IMR-90 (cell line): ENCODE measurements at regions not wholly inside any gene's neighbourhood (a gene's known extent, or its start where the extent isn't known, plus 50 kb on each side); places are given as distances from the start of the nearest gene placed in this dataset.

ENCODE experiments used
- ATAC-seq: fragments of 200-7000 bp; cut with Tn5 transposase; 2 replicates; pipeline ENCODE4 v1.9.1; 2020; ENCODE audit warnings: low read depth, mild to moderate bottlenecking, moderate library complexity
- BruUV-seq: library from RNA; stranded (reverse); fragments of 400-500 nt; replicated peaks from 2 replicates; lab custom pipeline; 2021; lab: Mats Ljungman, UMichigan
- CTCF ChIA-PET: fragments of 300-600 bp; formaldehyde crosslinking; extraction: SDS; loops from one replicate; lab custom pipeline; 2021; ENCODE audit warnings: antibody characterized with exemption; lab: Yijun Ruan, JAX
- POLR2A ChIA-PET: fragments of 300-600 bp; sonication (Branson Sonifier 250); formaldehyde crosslinking; loops from one replicate; lab custom pipeline; 2022; ENCODE audit warnings: antibody characterized with exemption; ENCODE audit not compliant: unreplicated experiment; lab: Charles Lee
- DNase-seq: peaks from one replicate; pipeline ENCODE4 v3.0.0; 2013
- H2AFZ ChIP-seq: replicated peaks from 2 replicates; pipeline ENCODE3; 2013; ENCODE audit warnings: low read length, mild to moderate bottlenecking; ENCODE audit not compliant: poor library complexity
- H2AK5ac ChIP-seq: 2 replicates; pipeline ENCODE4 v1.6.1; 2013; ENCODE audit warnings: low read depth, low read length, inconsistent platforms
- H2AK9ac ChIP-seq: replicated peaks from 2 replicates; pipeline ENCODE3; 2013; ENCODE audit warnings: mild to moderate bottlenecking, low read depth, low read length, moderate library complexity; ENCODE audit not compliant: poor library complexity
- H2BK120ac ChIP-seq: 2 replicates; pipeline ENCODE4 v1.6.1; 2013; ENCODE audit warnings: low read depth, low read length, inconsistent platforms
- H2BK15ac ChIP-seq: 3 replicates; pipeline ENCODE4 v1.6.1; 2013; ENCODE audit warnings: low read depth, low read length, inconsistent platforms
- H2BK20ac ChIP-seq: 2 replicates; pipeline ENCODE4 v1.6.1; 2013; ENCODE audit warnings: low read depth, mild to moderate bottlenecking, inconsistent platforms, low read length, moderate library complexity
- H2BK5ac ChIP-seq: 2 replicates; pipeline ENCODE4 v1.6.1; 2013; ENCODE audit warnings: mild to moderate bottlenecking, low read depth, low read length, inconsistent platforms; ENCODE audit not compliant: poor library complexity, severe bottlenecking
- H3K14ac ChIP-seq: replicated peaks from 2 replicates; pipeline ENCODE4 v1.6.1; 2013; ENCODE audit warnings: low read depth, low read length, inconsistent platforms
- H3K18ac ChIP-seq: 2 replicates; pipeline ENCODE4 v1.6.1; 2013; ENCODE audit warnings: low read depth, low read length, control low read depth
- H3K23ac ChIP-seq: 2 replicates; pipeline ENCODE4 v1.6.1; 2013; ENCODE audit warnings: low read depth, low read length, inconsistent platforms
- H3K27ac ChIP-seq: 2 replicates; pipeline ENCODE4 v1.5.1; 2013; ENCODE audit warnings: mild to moderate bottlenecking, control low read depth, low read length; ENCODE audit not compliant: insufficient read depth
- H3K27me3 ChIP-seq: 2 replicates; pipeline ENCODE4 v1.6.1; 2013; ENCODE audit warnings: low read length; ENCODE audit not compliant: control insufficient read depth, insufficient read depth
- H3K36me3 ChIP-seq: 2 replicates; pipeline ENCODE4 v1.6.1; 2013; ENCODE audit warnings: low read length, mixed read lengths; ENCODE audit not compliant: control insufficient read depth, insufficient read depth
- H3K4ac ChIP-seq: 2 replicates; pipeline ENCODE4 v1.6.1; 2013; ENCODE audit warnings: low read depth, low read length, inconsistent platforms
- H3K4me1 ChIP-seq: 2 replicates; pipeline ENCODE4 v1.6.1; 2013; ENCODE audit warnings: low read length, mixed read lengths; ENCODE audit not compliant: control insufficient read depth, insufficient read depth
- H3K4me2 ChIP-seq: 2 replicates; pipeline ENCODE4 v1.6.1; 2013; ENCODE audit warnings: low read depth, mild to moderate bottlenecking, control low read depth, low read length, moderate library complexity
- H3K4me3 ChIP-seq: 2 replicates; pipeline ENCODE4 v1.5.1; 2013; ENCODE audit warnings: low read depth, mild to moderate bottlenecking, control low read depth, low read length, moderate library complexity; ENCODE audit not compliant: insufficient read depth
- H3K56ac ChIP-seq: 2 replicates; pipeline ENCODE4 v1.6.1; 2013; ENCODE audit warnings: low read length, inconsistent platforms; ENCODE audit not compliant: insufficient read depth; ENCODE audit errors: extremely low read depth
- H3K79me1 ChIP-seq, 2 experiments: 2 replicates each; pipeline ENCODE4 v1.6.1; 2013; ENCODE audit warnings: low read length in 2 of 2, inconsistent platforms in 1 of 2, low read depth in 1 of 2
- H3K9ac ChIP-seq: 2 replicates; pipeline ENCODE4 v1.6.1; 2013; ENCODE audit warnings: low read depth, low read length, control low read depth
- H3K9me1 ChIP-seq: 2 replicates; pipeline ENCODE4 v1.6.1; 2013; ENCODE audit warnings: low read length, inconsistent platforms; ENCODE audit not compliant: insufficient read depth
- H3K9me3 ChIP-seq: 2 replicates; pipeline ENCODE4 v1.6.1; 2013; ENCODE audit warnings: low read length; ENCODE audit not compliant: control insufficient read depth, insufficient read depth
- H4K20me1 ChIP-seq: 2 replicates; pipeline ENCODE4 v1.6.1; 2013; ENCODE audit warnings: low read length, inconsistent platforms; ENCODE audit not compliant: insufficient read depth
- H4K5ac ChIP-seq: 2 replicates; pipeline ENCODE4 v1.6.1; 2013; ENCODE audit warnings: mild to moderate bottlenecking, low read depth, low read length, control low read depth
- H4K8ac ChIP-seq, 2 experiments: 2 replicates each; pipeline ENCODE4 v1.6.1; 2013; ENCODE audit warnings: low read depth in 2 of 2, low read length in 2 of 2, control low read depth in 1 of 2, inconsistent platforms in 1 of 2
- H4K91ac ChIP-seq: 2 replicates; pipeline ENCODE4 v1.6.1; 2013; ENCODE audit warnings: low read depth, low read length, inconsistent platforms; ENCODE audit not compliant: insufficient read depth
- BHLHE40 ChIP-seq: fragments of 150-350 bp; IDR thresholded peaks from 2 replicates; pipeline ENCODE4 v1.6.1; 2016; ENCODE audit warnings: mild to moderate bottlenecking, low read depth, low read length
- CEBPB ChIP-seq: IDR thresholded peaks from 2 replicates; pipeline ENCODE4 v1.6.1; 2012; ENCODE audit warnings: low read depth, low read length, improper control_type of control experiment
- CHD1 ChIP-seq: IDR thresholded peaks from 2 replicates; pipeline ENCODE4 v1.6.1; 2012; ENCODE audit warnings: low read depth, low read length, improper control_type of control experiment
- FOS ChIP-seq: fragments of 150-350 bp; IDR thresholded peaks from 2 replicates; pipeline ENCODE4 v1.6.1; 2016; ENCODE audit warnings: low read depth, low read length
- MAFK ChIP-seq: IDR thresholded peaks from 2 replicates; pipeline ENCODE4 v1.6.1; 2012; ENCODE audit warnings: low read depth, low read length, improper control_type of control experiment
- MAZ ChIP-seq: IDR thresholded peaks from 2 replicates; pipeline ENCODE4 v1.6.1; 2012; ENCODE audit warnings: low read depth, mild to moderate bottlenecking, low read length, improper control_type of control experiment, moderate library complexity, borderline replicate concordance
- MXI1 ChIP-seq: IDR thresholded peaks from 2 replicates; pipeline ENCODE4 v1.6.1; 2012; ENCODE audit warnings: low read depth, mild to moderate bottlenecking, low read length, moderate library complexity, borderline replicate concordance
- NFE2L2 ChIP-seq: fragments of 150-350 bp; IDR thresholded peaks from 2 replicates; pipeline ENCODE4 v1.6.1; 2016; ENCODE audit warnings: low read depth, mild to moderate bottlenecking, low read length
- POLR2A ChIP-seq: IDR thresholded peaks from 2 replicates; pipeline ENCODE4 v1.6.1; 2012; ENCODE audit warnings: mild to moderate bottlenecking, low read depth, low read length
- RAD21 ChIP-seq: IDR thresholded peaks from 2 replicates; pipeline ENCODE4 v1.6.1; 2012; ENCODE audit warnings: low read length, improper control_type of control experiment
- RCOR1 ChIP-seq: IDR thresholded peaks from 2 replicates; pipeline ENCODE4 v1.6.1; 2012; ENCODE audit warnings: mild to moderate bottlenecking, low read length, improper control_type of control experiment; ENCODE audit not compliant: insufficient replicate concordance
- RFX5 ChIP-seq: IDR thresholded peaks from 2 replicates; pipeline ENCODE4 v1.8.0; 2012; ENCODE audit warnings: low read depth, mild to moderate bottlenecking, low read length, moderate library complexity
- SMC3 ChIP-seq: fragments of 150-350 bp; IDR thresholded peaks from 2 replicates; pipeline ENCODE4 v1.6.1; 2016; ENCODE audit warnings: low read depth, mild to moderate bottlenecking, antibody characterized with exemption, low read length, moderate library complexity
- WGBS, 2 experiments: methylation state at CpG; one replicate each; pipeline versions ENCODE4 v1.1.5 to v1.1.7; 2013; ENCODE audit warnings: missing lambda C conversion rate in 2 of 2; ENCODE audit not compliant: insufficient read length in 1 of 2; ENCODE audit errors: extremely low coverage in 2 of 2; 5-methylcytosine and 5-hydroxymethylcytosine counted together
- dilution Hi-C: fragments of 300-500 bp; cut with HindIII; formaldehyde crosslinking; loops from one replicate; pipeline ENCODE4 v1.14.3; 2018; ENCODE audit warnings: low sequenced_read_pairs; ENCODE audit not compliant: unreplicated experiment
- in situ Hi-C: fragments of 300-500 bp; cut with MboI; formaldehyde crosslinking; loops from 3 replicates; pipeline ENCODE4 v1.14.3; 2019; ENCODE audit warnings: low sequenced_read_pairs, inconsistent platforms, mixed read lengths
- intact Hi-C: fragments of 100-400 bp; cut with micrococcal nuclease; formaldehyde crosslinking; loops from 2 replicates; pipeline ENCODE4 v1.10.0; 2022
- TF ChIP-seq, protein P1 (sequence below): fragments of 150-350 bp; IDR thresholded peaks from 2 replicates; pipeline ENCODE4 v1.6.1; 2016; ENCODE audit warnings: low read depth, mild to moderate bottlenecking, low read length, moderate library complexity, borderline replicate concordance
- TF ChIP-seq, protein P2 (sequence below): fragments of 150-350 bp; IDR thresholded peaks from 2 replicates; pipeline ENCODE4 v1.6.1; 2017; ENCODE audit warnings: mild to moderate bottlenecking, antibody characterized with exemption, low read length, low read depth

DNA sequence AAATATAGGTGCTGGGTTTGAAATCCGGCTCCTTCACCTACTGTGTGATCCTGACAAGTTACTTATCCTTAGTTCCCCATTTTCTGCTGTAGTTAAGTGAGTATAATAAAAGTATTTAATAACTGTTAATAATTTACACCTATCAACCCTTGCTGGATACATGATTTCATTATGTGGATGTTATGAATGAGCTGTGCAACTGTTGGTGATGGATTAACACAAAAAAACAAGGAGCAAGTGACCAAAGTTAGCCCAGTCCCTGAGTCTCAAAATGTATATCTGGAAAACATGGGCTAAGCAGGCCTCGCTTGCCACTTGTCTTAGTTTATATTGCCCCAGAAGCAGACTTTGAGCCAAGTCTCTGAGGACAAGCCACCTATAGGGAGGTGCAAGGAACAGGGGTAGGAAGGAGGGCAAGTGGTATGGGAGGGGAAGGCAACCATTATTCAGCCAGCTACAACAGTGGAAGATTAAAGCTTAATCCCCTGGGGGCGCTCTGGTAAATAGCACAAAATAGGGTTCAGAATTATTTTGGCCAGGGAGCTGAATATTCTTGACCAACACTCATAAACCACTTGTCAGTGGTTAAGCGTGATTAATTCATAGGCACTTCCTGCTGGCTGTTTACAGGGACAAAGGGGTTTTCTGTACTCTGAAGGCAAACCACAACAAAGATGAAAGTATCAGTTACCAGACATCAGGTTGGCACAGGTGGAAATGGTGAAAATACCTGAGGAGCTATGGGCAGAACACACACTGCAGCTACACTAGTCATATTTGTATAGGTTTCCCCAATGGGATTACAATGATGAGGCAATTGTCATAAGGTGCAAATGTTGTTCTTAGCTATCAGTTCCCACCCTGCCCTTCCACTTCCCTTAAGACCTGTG, 76.2 kb downstream of the TRIM42 start:
- no peak overlapping the region for H2AK5ac ChIP-seq
- H3K9me1 ChIP-seq, result no peaks in the 10 kb centered on the region
- no peak overlapping the region for H4K5ac ChIP-seq
- no peak overlapping the region for H3K9ac ChIP-seq
- DNase-seq, result no peak
- H3K4me1 ChIP-seq, result no peaks in the 10 kb centered on the region
- no peak overlapping the region for H3K27ac ChIP-seq
- H3K9me3 ChIP-seq, result no peaks in the 10 kb centered on the region
- BruUV-seq, result no TSS peak
- H2BK15ac ChIP-seq, result no peak overlapping the region
- no peak overlapping the region for H3K4ac ChIP-seq
- no peaks in the 10 kb centered on the region for H3K27me3 ChIP-seq
- in situ Hi-C loops (no loop called here), dilution Hi-C loops (no loop called here), intact Hi-C loops (no loop called here)
- no peak overlapping the region for H3K4me3 ChIP-seq
- ChIA-PET CTCF (no interaction called here), POLR2A (no interaction called here)
- no peak overlapping the region for H3K23ac ChIP-seq
- no CpG with 5 or more reads among the region's 4 CpGs for WGBS, 2 experiments
- no peak overlapping the region for H2BK20ac ChIP-seq
- H2AK9ac ChIP-seq, result no peak overlapping the region
- no peak overlapping the region for H2AFZ ChIP-seq
- H4K8ac ChIP-seq, result no peak overlapping the region
- no peak overlapping the region for H3K18ac ChIP-seq
- H2BK120ac ChIP-seq, result no peak overlapping the region
- no peaks in the 10 kb centered on the region for H3K79me1 ChIP-seq
- no peaks in the 10 kb centered on the region for H3K36me3 ChIP-seq
- H2BK5ac ChIP-seq, result no peak overlapping the region
- no peak overlapping the region for H4K91ac ChIP-seq
- no peak for ATAC-seq
- no peaks in the 10 kb centered on the region for H4K20me1 ChIP-seq
- H3K4me2 ChIP-seq, result no peak overlapping the region
- no peak overlapping the region for H3K56ac ChIP-seq
- TF ChIP-seq CHD1 (no peak), POLR2A (no peak), MXI1 (no peak), MAZ (no peak), NFE2L2 (no peak), MAFK (no peak), RFX5 (no peak), CEBPB (no peak), FOS (no peak), SMC3 (no peak), BHLHE40 (no peak), RAD21 (no peak), RCOR1 (no peak)
- TF ChIP-seq, protein P1, sequence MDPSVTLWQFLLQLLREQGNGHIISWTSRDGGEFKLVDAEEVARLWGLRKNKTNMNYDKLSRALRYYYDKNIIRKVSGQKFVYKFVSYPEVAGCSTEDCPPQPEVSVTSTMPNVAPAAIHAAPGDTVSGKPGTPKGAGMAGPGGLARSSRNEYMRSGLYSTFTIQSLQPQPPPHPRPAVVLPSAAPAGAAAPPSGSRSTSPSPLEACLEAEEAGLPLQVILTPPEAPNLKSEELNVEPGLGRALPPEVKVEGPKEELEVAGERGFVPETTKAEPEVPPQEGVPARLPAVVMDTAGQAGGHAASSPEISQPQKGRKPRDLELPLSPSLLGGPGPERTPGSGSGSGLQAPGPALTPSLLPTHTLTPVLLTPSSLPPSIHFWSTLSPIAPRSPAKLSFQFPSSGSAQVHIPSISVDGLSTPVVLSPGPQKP, result no peak
- TF ChIP-seq, protein P2, sequence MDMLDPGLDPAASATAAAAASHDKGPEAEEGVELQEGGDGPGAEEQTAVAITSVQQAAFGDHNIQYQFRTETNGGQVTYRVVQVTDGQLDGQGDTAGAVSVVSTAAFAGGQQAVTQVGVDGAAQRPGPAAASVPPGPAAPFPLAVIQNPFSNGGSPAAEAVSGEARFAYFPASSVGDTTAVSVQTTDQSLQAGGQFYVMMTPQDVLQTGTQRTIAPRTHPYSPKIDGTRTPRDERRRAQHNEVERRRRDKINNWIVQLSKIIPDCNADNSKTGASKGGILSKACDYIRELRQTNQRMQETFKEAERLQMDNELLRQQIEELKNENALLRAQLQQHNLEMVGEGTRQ, result no peak
- H3K14ac ChIP-seq, result no peak overlapping the region
